GM21737 (cell line): ENCODE measurements at regions not wholly inside any gene's neighbourhood (a gene's known extent, or its start where the extent isn't known, plus 50 kb on each side); places are given as distances from the start of the nearest gene placed in this dataset.
"Not testable (repeated sequence)": the region's sequence is repeated elsewhere in the genome, so short reads cannot be mapped to it uniquely, and the experiment has no call there.

Experiments
- ATAC-seq: cut with Tn5 transposase; IDR thresholded peaks from one replicate; pipeline ENCODE4 v1.9.1; 2021; ENCODE audit warnings: mild to moderate bottlenecking, moderate library complexity; ENCODE audit not compliant: unreplicated experiment

GRCh38 chr2:166744117-166744516 lies 144.2 kb upstream of the XIRP2 start:
- not testable (repeated sequence) for ATAC-seq

- ATAC-seq, result not testable (repeated sequence)
Observed at GRCh38 chr2:166743482-166743881, 144.8 kb upstream of the XIRP2 start.

- ATAC-seq, result peak; percentile 98
Observed at GRCh38 chr2:166727095-166727494, 161.2 kb upstream of the XIRP2 start.

GRCh38 chr2:166725927-166726924 lies 162.1 kb upstream of the XIRP2 start:
- ATAC-seq, result no peak

DNA sequence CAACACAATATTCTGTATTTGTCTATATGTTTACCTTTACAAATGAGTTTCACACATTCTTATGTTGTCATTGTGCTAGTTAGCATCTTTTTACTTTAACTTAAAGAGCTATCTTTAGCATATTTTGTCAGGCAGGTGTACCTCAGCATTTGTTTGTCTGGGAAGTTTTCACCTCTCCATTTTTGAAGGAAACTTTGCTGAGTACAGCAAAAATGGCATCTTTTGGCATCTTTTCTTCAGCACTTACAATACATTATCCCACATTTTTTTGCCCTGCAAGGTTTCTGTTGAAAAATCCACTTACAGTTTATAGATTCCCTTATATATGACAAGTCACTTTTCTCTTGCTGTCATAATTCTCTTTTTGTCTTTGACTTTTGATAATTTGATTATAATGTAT lies 171.3 kb upstream of the XIRP2 start:
- no peak for ATAC-seq

DNA sequence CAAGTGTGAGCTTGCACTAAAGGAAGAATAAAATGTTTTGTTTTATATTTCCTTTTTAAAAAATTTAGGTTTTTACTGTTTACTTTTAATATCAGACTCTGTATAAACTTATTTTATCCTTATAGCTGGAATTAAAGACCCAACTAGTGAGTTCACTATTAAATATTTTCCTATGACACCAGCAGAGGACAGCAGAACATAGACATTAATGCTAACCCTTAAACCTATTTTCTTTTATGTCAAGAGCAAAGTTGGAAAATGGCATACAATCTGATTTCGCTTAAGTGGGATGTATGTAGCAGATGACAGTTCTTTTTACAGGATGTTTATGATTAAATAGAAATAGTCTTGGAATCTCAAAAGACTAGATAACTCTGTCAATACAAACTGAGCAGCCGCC lies 188.2 kb upstream of the XIRP2 start:
- ATAC-seq, result no peak

DNA sequence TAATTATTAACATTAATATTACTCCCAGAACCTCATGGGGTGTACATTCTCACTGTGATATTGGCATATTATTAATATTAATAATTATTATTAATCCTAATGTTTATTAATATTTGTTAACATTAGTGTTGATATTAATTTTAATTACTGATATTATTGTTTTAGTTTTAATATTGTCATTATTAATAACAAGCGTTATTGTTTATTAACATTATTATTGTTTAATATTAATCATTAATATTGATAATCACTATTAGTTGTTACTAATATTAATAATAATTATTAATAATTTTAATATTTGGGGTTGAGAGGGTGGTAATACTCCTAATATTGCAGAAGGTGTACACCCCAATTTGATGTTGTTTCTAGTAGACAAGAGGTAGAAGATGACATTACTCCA lies 193.1 kb upstream of the XIRP2 start:
- no peak for ATAC-seq

DNA sequence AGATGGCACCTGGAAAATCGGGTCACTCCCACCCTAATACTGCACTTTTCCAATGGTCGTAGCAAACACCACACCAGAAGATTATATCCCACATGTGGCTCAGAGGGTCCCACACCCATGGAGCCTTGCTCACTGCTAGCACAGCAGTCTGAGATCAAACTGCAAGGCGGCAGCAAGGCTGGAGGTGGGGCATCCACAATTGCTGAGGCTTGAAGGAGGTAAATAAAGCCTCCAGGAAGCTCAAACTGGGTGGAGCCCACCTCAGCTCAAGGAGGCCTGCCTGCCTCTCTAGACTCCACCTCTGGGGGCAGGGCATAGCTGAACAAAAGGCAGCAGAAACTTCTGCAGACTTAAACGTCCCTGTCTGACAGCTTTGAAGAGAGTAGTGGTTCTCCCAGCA lies 192.0 kb upstream of the SCN7A start:
- not testable (repeated sequence) for ATAC-seq

- ATAC-seq, result no peak
Observed at GRCh38 chr2:166677996-166678395, 183.9 kb upstream of the SCN7A start.

- no peak for ATAC-seq
Observed at GRCh38 chr2:166676716-166677115, 182.7 kb upstream of the SCN7A start.

- ATAC-seq, result no peak
Observed at GRCh38 chr2:166675553-166675952, 181.5 kb upstream of the SCN7A start.

- no peak for ATAC-seq
Observed at GRCh38 chr2:166673986-166674385, 179.9 kb upstream of the SCN7A start.

DNA sequence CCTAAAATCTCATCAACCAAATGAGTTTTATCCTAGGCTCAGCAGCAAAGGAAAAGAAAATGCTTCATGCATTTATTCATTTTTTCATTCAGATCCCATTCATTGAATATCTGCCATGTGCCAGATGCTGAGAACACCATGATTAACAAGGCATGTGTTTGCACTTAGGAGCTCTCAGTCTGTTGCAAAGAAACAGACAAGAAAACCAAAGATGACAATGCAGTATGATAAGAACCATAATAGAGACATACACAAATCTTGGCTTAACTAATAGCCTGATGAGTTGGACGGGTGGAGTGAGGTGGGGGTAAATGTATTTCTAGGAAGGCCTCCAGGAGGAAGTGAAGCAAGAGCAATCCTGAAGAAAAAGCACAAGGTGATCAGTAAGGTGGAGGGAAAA lies 177.8 kb upstream of the SCN7A start:
- no peak for ATAC-seq

DNA sequence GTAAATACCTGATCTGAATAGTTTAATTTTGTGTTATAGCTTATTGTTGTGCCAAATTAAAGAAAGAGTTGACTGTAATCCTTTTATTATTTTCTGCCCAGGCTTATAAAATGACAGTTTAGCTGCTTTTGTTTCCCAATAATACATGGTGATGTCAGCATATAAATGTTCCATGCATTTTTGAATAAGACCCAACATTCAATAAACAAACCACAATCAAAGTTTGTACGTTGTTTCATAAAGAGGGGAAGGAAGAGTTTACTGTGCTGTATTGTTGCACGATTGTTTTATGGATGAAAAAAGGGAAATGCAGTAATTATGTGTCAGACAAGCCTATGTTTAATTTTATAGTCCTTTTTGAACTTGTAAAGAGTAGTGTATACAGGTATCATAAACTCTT lies 177.2 kb upstream of the SCN7A start:
- no peak for ATAC-seq

- no peak for ATAC-seq
Observed at GRCh38 chr2:166665991-166666940, 172.2 kb upstream of the SCN7A start.

DNA sequence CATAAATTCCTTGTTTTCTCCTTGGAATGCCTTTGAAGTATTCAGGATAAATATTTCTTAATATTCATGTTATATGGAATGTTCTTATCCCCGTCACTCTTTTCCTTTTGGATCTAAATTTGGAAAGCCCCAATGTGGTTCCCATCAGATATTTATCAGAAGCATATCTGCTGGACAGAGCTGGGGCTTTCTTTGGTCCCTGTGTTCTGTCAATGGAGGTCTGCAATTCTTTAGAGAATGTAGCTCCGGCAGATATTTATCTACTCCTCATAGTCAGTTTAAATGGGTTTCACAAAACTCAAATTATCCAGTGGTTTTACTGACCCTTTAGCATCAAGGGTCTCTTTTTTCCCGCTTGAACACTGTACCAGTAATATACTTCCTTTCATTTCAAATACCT lies 167.8 kb upstream of the SCN7A start:
- ATAC-seq, result no peak

DNA sequence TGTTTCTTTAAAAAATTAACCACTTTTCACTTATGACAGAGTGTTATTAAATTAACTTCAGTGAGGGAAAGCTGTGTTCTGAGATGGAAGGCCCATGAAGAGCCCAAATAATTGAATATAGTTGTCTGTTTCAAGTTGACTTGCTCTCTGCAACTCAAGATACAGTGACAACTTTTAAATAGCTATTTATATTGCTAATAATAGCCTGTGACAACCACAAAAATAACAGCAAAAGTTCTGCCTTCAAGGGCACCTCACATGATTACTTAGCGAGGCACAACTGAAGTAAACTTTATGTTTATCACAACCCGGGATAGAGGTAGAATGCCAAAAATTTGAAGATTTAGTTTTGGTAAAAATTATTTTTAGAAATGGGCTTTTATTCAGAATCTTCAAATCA lies 167.3 kb upstream of the SCN7A start:
- ATAC-seq, result no peak

- no peak for ATAC-seq
Observed at GRCh38 chr2:166658901-166659300, 164.9 kb upstream of the SCN7A start.

DNA sequence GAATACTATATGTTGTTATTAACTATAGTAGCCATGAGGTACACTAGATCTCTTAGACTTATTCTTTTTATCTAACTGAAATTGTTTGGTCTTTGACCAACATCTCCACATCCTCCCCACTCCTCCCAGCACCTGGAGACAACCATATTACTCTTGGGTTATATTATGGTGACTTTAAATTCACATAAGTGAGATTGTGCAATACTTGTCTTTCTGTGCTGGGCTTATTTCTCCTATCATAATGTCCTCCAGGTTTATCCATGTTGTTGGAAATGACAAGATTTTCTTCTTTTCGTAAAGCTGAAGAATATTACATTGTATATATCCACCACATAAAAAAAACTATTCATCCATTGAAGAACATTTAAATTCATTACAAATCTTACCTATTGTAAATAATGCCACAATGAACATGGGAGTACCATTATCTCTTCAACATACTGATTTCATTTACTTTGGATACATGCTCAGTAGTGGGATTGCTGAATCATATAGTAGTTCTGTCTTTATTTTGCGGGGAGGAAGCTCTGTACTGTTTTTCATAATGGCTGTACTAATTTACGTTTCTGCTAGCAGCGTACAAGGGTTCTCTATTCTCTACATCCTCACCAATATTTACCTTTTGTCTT lies 159.2 kb upstream of the SCN7A start:
- ATAC-seq, result no peak

- no peak for ATAC-seq
Observed at GRCh38 chr2:166651991-166652390, 157.9 kb upstream of the SCN7A start.

DNA sequence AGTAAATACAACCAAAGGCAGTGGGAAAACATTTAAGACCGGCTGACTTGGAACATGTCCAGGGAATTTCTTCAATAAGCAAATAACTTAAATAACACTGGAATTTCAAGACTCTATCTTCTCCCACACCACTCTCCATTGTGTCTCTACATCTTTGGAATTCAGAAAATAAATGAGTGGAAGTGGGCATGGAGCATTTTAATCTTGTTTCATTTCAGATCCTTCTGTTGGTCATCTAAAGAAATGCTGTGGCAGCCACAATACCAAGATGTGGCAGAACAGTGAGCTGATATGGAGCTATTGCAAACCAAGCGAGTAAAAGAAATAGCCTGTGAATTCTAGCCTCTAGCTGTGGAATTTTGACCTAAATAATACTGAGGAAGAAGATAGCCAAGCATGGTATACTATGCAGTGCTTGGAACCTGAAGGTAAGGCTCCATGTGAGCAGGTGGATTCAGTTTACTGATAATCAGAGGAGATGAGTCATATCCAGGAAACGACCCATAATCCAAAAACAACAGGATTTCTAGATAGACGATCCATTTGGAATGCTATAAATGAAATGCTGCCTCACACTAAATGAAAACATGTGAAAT lies 157.1 kb upstream of the SCN7A start:
- no peak for ATAC-seq
